G401 (cell line): ENCODE measurements at regions not wholly inside any gene's neighbourhood (a gene's known extent, or its start where the extent isn't known, plus 50 kb on each side); places are given as distances from the start of the nearest gene placed in this dataset.
"Not testable (repeated sequence)": the region's sequence is repeated elsewhere in the genome, so short reads cannot be mapped to it uniquely, and the experiment has no call there.

ENCODE experiments used
- DNase-seq: peaks from one replicate; pipeline ENCODE4 v3.0.0-alpha.2; 2015; ENCODE audit warnings: low spot score
- in situ Hi-C: cut with HindIII; loops from 2 replicates; pipeline ENCODE4 v1.10.0; 2016; ENCODE audit warnings: low sequenced_read_pairs, mixed read lengths

DNA sequence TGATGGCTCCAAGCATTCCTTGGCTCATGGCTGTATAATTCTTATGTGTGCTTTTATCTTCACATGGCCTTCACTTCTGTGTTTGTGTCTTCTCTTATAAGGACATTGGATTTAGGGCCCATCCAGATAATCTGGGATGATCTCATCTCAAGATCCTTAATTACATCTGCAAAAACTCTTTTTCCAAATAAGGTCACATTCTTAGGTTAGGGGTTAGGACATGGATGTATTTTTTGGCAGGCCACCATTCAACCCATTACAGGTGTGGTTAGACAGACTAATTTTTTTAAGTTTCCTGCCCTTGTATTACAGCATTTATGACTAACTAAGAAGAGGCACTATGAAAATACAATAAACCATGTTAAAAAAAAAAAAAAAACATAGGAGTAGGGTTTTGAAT is 254.0 kb downstream of the TPBG start:
- in situ Hi-C loops = no loop called here
- DNase-seq = no peak

GRCh38 chr6:82619573-82619972 is 256.0 kb downstream of the TPBG start:
- no peak for DNase-seq
- in situ Hi-C loops = no loop called here

- DNase-seq = no peak
- in situ Hi-C loops = no loop called here
Observed at GRCh38 chr6:82622461-82622860, 258.8 kb downstream of the TPBG start.

GRCh38 chr6:82624251-82624650 is 260.6 kb downstream of the TPBG start:
- DNase-seq = no peak
- in situ Hi-C loops = no loop called here

DNA sequence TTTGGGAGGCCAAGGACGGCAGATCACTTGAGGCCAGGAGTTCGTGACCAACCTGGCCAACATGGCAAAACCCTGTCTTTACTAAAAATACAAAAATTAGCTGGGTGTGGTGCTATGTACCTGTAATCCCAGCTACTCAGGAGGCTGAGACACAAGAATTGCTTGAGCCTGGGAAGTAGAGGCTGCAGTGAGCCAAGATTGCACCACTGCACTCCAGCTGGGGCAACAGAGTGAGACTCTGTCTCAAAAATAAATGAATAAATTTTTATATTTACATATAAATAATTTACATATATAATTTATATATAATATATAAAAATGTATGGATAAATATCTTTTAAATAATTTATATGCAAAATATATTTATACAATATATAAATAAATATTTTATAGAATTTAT is 263.3 kb downstream of the TPBG start:
- DNase-seq, in situ Hi-C loops: not testable (repeated sequence)

DNA sequence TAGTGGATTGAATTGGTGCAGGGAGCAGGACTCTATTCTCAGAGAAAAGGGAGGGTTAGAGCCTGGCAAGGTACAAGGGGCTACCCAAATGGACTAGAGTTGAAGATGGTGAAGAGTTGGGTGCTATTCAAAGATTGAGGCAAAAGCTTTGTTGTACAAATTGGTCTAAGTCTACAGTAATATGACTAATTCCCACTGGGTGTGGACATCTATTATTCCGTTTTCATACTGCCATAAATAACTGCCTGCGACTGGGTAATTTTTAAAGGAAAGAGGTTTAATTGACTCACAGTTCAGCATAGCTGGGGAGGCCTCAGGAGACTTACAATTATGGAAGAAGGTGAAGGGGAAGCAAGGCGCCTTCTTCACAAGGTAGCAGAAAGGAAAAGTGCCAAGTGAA is 266.3 kb downstream of the TPBG start:
- in situ Hi-C loops = no loop called here
- no peak for DNase-seq

- in situ Hi-C loops = no loop called here
- no peak for DNase-seq
Observed at GRCh38 chr6:82641677-82642076, 278.1 kb downstream of the TPBG start.

DNA sequence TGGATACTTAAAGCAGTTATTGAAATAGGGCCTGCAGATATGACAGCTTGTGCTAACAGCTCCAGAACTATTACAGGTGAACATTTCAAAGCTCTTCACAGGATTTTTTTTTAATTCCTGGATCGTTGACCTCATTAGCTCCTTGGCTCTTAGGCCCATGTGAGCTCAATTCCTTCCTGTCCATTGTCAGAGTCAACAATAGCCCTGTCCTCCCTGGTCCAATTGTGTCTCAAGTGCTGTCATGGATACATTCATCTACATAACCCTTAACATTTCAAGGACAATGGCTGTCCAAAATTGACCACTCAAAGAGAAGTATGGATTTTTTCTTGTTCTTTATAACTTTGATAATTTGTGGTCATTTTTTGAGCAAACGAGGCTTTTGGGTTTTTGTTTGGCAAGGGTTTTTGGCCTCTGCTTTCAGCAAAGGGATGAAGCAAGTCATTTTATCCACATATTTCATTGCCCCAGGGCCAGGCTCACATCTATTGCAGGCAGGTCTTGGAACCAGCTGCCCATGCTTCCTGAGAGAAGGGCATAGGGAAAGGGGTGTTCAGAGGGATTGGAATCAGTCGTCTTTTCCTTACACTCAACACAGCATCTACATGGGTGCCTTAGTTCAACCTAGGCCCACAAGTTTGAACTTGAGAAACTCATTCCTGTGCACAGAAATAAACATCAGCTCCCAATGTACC is 282.1 kb downstream of the TPBG start:
- no peak for DNase-seq
- in situ Hi-C loops = no loop called here

- in situ Hi-C loops = no loop called here
Observed at GRCh38 chr6:82646231-82646615, 282.6 kb downstream of the TPBG start.

DNA sequence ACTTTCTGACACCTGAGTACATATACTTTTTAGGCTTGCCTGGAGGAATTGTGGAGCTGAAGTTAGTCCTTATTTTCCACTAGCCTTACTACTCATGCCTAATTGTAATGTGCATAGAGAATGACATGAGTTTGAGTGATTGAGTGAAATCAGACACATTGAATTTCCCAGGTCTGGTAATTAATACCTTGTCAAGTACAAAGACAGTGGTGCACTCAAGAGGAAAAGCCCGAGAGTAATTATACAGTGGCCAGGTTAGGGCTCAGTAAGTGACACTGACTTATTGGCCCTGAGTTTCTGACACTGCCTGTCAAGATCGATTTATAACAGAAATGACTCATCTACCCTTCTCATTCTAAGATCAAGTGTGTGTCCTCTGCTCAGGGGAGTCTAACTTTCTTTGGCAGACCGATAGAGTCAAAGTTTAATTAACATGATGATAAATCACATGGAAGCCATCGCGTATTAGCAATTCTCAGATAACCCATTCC is 288.3 kb downstream of the TPBG start:
- no peak for DNase-seq
- in situ Hi-C loops = no loop called here

More at GRCh38 chr6:82646231-82646615, 282.6 kb downstream of the TPBG start:
- DNase-seq = no peak

- in situ Hi-C loops = no loop called here
- DNase-seq = no peak
Observed at GRCh38 chr6:82679232-82679631, 315.6 kb downstream of the TPBG start.

GRCh38 chr6:82680192-82680591 is 316.6 kb downstream of the TPBG start:
- DNase-seq = no peak
- in situ Hi-C loops = no loop called here

- in situ Hi-C loops = no loop called here
- DNase-seq = no peak
Observed at GRCh38 chr6:82681119-82681714, 317.6 kb downstream of the TPBG start.

- no peak for DNase-seq
- in situ Hi-C loops = no loop called here
Observed at GRCh38 chr6:82686719-82687118, 323.1 kb downstream of the TPBG start.

GRCh38 chr6:82687855-82688254 is 324.2 kb downstream of the TPBG start:
- DNase-seq = no peak
- in situ Hi-C loops = no loop called here

DNA sequence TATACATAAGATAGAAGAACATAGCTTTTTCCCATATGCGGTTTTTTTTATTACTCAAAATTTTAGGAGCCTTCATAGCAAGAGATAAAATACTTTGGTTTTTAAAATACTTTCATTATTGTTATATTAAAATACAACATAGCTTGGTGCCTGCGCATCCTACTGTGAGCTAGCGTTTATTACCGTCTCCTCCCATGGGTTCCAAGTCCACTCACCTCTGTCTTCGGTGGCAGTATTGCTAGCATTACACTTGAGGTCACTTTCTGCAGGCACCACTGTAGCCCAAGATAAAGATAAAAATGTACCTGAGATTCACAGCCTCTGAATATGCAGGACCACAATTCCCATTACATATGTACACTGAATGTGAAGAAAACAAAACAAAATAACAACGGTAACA is 326.7 kb downstream of the TPBG start:
- DNase-seq = no peak
- in situ Hi-C loops = no loop called here

DNA sequence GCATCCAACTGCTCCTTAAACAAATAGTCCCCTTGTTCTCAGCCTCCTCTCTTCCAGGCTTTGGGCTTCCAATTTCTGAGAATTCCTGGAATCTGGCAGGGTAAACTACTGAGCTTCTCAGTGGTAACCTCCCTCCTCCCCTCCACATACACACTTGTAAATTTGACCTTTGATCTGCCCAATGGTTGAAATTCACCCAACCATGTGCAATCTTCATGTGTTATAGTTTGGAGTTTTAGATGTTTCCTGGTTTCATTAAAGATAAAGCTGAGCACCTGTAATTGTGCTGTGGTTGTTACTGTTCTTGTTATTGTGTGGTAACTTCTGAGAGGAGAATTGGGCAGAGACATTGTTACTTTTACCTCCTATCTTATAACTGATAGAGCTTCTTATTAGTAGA is 328.4 kb downstream of the TPBG start:
- in situ Hi-C loops = no loop called here
- DNase-seq = no peak

- in situ Hi-C loops = no loop called here
- no peak for DNase-seq
Observed at GRCh38 chr6:82693094-82693493, 329.5 kb downstream of the TPBG start.

DNA sequence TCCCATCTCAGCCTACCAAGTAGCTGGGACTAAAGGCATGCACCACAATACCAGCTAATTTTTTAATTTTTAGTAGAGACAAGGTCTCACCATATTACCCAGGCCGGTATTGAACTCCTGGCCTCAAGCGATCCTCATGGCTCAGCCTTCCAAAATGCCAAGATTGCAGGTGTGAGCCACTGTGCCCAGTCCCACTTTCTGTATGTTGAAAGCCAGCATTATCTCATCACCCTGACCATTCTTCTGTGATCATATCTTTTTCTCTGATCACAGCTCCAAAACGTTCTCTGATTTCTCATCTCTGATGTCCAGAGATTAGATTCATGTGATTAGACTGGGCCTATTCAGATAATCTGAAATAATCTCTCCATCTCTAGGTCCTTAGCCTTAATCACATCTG is 337.7 kb downstream of the TPBG start:
- DNase-seq = no peak
- in situ Hi-C loops = no loop called here

GRCh38 chr6:82702574-82702973 is 339.0 kb downstream of the TPBG start:
- no peak for DNase-seq

GRCh38 chr6:82703230-82703629 is 339.6 kb downstream of the TPBG start:
- no peak for DNase-seq
- in situ Hi-C loops = no loop called here

More at GRCh38 chr6:82702574-82702973, 339.0 kb downstream of the TPBG start:
- in situ Hi-C loops = no loop called here
